PC-9 (cell line): ENCODE measurements at regions not wholly inside any gene's neighbourhood (a gene's known extent, or its start where the extent isn't known, plus 50 kb on each side); places are given as distances from the start of the nearest gene placed in this dataset.

Experiments
- EZH2 ChIP-seq: fragments of 200-600 bp; sonication (generic); IDR thresholded peaks from 2 replicates; pipeline ENCODE4 v1.8.0; 2017; ENCODE audit warnings: antibody characterized with exemption, low read depth
- TF ChIP-seq, protein P1 (sequence below): fragments of 200-600 bp; sonication (generic); conservative IDR thresholded peaks from 2 replicates; pipeline ENCODE4 v1.6.1; 2017; ENCODE audit warnings: mixed run types, antibody characterized with exemption, mild to moderate bottlenecking, moderate library complexity

GRCh38 chr14:56998728-56999127, 188.4 kb upstream of the OTX2 start:
- TF ChIP-seq, protein P1, sequence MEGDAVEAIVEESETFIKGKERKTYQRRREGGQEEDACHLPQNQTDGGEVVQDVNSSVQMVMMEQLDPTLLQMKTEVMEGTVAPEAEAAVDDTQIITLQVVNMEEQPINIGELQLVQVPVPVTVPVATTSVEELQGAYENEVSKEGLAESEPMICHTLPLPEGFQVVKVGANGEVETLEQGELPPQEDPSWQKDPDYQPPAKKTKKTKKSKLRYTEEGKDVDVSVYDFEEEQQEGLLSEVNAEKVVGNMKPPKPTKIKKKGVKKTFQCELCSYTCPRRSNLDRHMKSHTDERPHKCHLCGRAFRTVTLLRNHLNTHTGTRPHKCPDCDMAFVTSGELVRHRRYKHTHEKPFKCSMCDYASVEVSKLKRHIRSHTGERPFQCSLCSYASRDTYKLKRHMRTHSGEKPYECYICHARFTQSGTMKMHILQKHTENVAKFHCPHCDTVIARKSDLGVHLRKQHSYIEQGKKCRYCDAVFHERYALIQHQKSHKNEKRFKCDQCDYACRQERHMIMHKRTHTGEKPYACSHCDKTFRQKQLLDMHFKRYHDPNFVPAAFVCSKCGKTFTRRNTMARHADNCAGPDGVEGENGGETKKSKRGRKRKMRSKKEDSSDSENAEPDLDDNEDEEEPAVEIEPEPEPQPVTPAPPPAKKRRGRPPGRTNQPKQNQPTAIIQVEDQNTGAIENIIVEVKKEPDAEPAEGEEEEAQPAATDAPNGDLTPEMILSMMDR: no peak
- no peak for TF ChIP-seq EZH2
